ENCODE measurements at regions not wholly inside any gene's neighbourhood (a gene's known extent, or its start where the extent isn't known, plus 50 kb on each side); places are given as distances from the start of the nearest gene placed in this dataset.
"Not testable (repeated sequence)": the region's sequence is repeated elsewhere in the genome, so short reads cannot be mapped to it uniquely, and the experiment has no call there.

DNA sequence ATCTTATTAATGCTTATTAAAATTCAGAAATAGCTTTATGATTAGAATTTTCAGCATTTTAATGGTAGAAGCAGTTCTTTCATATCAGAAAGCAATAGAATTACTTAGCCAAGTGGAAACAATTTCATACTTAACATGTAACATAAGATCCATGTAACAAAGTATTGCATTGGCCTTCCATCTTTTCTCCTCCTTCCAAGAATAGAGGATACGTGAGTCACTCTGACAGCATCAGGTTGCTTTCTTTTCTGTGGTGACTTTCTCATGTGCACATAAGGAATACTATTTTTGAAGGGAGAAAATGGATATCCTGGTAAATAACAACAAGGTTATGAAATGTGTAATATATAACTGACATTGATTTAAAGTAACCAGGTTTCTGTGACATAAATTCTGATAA, 272.2 kb downstream of the ANXA1 start:
- H3K36me3 Mint-ChIP-seq = no peaks in the 10 kb centered on the region
- no peak for ATAC-seq
- no peak overlapping the region for H3K27ac Mint-ChIP-seq
- H3K9me3 Mint-ChIP-seq = peaks cover 0 to 7% of the 10 kb centered on the region in 2 donors
- no peak for DNase-seq (ENCODE audit: low spot score in 2 of 2)

DNA sequence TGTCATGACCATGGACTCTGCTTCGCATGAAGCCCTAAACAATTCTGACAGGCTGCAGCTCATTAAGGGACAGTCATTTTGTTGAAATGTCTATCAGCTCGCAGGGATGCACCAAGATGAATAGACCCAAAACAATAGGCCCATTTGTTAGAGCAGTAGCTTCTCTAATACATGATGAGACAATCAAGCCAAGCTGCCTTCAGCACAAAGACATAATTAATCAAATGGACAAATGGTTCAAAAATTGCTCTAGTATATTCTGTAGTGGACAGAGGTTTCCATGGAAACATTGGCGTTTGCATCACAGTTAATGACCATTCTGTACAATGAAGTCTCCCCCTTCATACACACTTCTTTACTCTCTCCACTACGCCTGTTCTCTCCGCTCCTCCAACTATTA, 274.6 kb downstream of the ANXA1 start:
- H3K36me3 Mint-ChIP-seq = no peaks in the 10 kb centered on the region
- ATAC-seq (no peak), DNase-seq (ENCODE audit: low spot score in 2 of 2) (no peak)
- no peak overlapping the region for H3K27ac Mint-ChIP-seq
- peaks cover 4 to 5% of the 10 kb centered on the region in 2 donors for H3K9me3 Mint-ChIP-seq

DNA sequence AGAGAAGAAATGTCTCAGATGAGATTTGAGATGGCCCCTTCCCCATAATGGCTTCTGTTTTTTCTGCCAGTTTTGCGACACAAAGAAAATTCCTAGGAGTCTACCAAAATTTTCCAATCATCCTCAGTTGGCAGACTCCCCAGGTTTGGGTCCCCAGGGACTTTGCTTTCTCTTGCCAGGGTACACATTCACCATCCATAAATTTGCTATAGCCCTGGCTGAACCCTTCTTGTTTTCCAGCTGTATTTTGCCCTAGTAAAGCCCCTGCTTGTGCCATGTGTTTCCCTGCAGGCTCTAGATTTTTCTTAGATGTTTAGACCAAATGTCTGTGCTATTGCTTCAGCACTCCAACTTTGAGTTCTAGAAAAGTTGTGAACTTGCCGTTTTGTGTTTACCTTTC, 283.2 kb downstream of the ANXA1 start:
- DNase-seq (ENCODE audit: low spot score in 2 of 2) = no peak
- Mint-ChIP-seq H3K27ac (no peak overlapping the region), H3K36me3 (no peaks in the 10 kb centered on the region), H3K9me3 (peaks cover 0 to 7% of the 10 kb centered on the region in 2 donors)
- ATAC-seq = no peak

DNA sequence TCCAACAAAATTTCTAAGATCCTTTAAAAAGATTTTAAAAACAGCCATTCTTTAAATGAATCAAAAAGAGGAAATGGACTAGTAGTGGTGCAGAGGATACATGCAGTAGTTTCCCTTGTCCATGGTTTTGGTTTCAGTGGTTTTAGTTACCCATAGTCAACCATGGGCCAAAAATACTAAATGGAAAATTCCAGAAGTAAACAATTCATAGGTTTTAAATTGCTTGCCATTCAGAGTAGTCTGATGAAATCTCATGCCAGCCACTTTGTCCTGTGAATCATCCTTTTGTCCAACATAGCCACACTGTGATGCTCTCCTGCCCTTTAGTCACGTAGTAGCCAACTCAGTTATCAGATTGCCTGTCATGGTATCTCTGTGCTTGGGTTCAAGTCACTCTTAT, 286.1 kb downstream of the ANXA1 start:
- DNase-seq (ENCODE audit: low spot score in 2 of 2) = no peak
- Mint-ChIP-seq H3K36me3 (no peaks in the 10 kb centered on the region), H3K27ac (no peak overlapping the region), H3K9me3 (no peaks in the 10 kb centered on the region)
- no peak for ATAC-seq

DNA sequence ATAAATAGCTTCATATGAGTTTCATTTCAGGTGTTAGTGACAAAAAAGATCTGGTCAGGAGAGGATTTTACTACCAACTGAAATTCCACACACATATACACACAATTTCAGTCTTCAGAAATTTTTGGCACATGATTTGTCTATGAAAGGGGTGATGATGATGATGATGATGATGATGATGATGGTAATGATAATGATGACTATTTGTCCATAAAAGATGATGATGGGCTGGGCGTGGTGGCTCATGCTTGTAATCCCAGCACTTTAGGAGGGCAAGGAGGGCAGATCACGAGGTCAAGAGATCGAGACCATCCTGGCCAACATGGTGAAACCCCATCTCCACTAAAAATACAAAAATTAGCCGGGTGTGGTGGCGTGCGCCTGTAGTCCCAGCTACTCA, 288.2 kb downstream of the ANXA1 start:
- not testable (repeated sequence) for H3K36me3 Mint-ChIP-seq; DNase-seq (ENCODE audit: low spot score in 2 of 2); ATAC-seq; H3K9me3 Mint-ChIP-seq; H3K27ac Mint-ChIP-seq

DNA sequence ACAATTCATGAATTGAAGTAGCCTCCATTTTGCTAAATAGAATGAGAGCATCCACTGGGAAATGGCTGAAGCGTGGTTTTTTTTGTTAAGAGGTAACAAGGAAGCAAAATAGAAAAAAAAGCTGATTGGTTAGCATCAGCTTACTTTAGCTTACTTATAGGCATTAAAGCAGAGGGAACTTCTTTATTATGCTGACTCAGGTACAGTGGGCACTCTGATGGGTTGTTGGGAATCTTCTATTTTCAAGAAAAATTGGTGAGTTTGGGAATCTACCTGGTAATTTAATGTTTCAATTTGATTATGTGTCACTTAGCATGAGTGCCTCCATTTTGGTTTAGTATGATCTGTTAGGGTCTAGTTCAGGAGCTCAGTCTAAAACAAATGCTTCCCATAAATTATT, 289.6 kb downstream of the ANXA1 start:
- Mint-ChIP-seq H3K27ac (no peak overlapping the region), H3K9me3 (no peaks in the 10 kb centered on the region), H3K36me3 (no peaks in the 10 kb centered on the region)
- no peak for DNase-seq (ENCODE audit: low spot score in 2 of 2)
- ATAC-seq = no peak

DNA sequence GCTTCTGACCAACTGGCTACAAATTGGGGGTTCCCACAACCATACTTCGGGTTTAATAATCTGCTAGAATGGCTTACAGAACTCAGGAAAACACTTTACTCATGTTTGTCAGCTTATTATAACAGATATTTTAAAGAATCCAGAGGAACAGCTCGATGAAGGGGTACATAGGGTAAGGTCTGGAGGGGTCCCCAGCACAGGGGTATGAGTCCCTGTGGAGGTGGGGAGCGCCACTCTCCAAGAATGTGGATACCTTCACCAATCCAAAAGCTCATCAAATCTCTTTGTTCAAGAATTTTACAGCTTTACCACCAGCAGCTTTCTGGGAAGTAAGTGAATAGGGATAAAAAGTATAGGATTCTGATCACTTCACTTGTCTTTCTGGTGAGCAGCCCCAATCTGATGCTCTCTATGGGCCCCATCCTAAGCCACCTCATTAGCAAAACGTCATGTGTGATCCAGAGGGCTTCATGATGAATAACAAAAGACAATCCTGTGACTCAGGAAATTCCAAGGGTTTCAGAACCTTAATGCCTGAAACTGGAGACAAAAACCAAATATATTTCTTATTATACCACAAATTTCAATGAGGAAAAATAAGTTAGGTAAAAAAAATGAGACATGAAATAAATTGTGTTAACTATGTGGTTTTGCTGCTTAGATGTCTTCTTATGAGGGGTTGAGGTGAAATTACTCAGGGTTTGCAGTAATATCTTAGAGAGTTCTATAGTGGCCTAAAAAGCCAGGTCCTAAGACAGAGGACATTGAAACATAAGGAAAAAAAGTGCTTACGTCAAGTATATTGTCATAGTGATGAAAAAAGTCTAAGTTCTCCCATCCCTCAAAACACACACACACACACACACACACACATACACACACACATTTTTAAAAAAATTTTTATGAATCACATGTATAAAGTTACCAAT, 290.5 kb downstream of the ANXA1 start:
- H3K36me3 Mint-ChIP-seq = no peaks in the 10 kb centered on the region
- DNase-seq (ENCODE audit: low spot score in 2 of 2) = no peak
- ATAC-seq = no peak
- no peak overlapping the region for H3K27ac Mint-ChIP-seq
- H3K9me3 Mint-ChIP-seq = no peaks in the 10 kb centered on the region

DNA sequence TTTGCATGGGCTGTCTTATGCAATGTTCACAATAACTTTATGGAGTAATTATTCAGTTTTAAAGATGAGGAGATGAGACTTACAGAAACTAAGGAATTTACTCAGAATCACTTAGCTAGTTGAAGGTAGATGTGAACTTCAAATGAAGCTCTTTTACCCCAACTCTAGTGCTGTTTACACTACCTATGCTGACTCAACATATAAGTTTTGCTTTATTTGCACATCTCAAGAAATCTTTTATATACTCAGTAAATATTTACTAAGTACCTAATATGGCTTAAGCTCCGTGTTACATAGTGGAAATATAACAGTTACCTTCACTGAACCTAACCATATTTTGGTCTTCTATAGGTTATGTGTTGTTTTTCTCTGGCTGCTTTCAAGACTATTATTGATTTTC, 293.2 kb downstream of the ANXA1 start:
- ATAC-seq (no peak), DNase-seq (ENCODE audit: low spot score in 2 of 2) (no peak)
- Mint-ChIP-seq H3K9me3 (no peaks in the 10 kb centered on the region), H3K36me3 (no peaks in the 10 kb centered on the region), H3K27ac (no peak overlapping the region)

DNA sequence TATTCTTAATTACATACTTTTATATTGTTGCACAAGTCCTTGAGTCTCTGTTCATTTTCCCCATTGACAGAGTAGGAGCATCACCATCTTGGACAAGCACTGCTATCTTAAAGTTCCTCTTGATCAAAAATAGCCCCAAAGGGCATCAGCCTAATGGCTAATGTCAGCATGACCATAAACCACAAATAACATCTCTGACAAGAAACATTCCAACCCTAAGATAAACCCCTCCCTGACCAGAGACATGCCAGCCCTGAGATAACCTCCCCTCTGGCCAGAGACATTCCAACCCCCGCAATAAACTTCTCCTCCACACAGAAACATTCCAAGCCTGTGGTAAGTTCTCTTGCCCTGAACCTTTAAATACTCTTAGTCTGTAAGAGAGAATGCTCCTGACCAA, 293.7 kb downstream of the ANXA1 start:
- H3K27ac Mint-ChIP-seq, H3K36me3 Mint-ChIP-seq: not testable (repeated sequence)

DNA sequence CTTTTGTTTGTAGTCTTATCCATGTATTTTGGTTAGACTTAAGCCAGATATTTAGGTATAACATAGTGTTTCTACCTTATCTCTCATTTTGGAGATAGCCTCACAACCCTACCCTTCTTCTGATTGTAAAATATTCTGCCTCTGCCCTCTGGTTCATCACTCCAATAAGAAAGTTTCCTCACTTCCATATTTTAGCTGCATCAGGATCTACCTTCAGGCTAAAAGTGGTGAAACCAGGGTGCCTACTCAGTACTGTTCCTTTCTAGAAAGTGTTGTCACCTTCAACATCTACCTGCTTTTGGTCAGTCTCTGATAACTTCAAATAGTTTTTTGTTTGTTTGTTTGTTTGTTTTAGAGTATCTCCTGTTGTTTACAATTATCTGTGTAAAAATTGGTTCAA, 294.6 kb downstream of the ANXA1 start:
- H3K36me3 Mint-ChIP-seq = no peaks in the 10 kb centered on the region
- H3K9me3 Mint-ChIP-seq = no peaks in the 10 kb centered on the region
- no peak overlapping the region for H3K27ac Mint-ChIP-seq
- ATAC-seq = no peak
- no peak for DNase-seq (ENCODE audit: low spot score in 2 of 2)

More for the DNA sequence above, 293.7 kb downstream of the ANXA1 start:
- not testable (repeated sequence) for DNase-seq (ENCODE audit: low spot score in 2 of 2); ATAC-seq; H3K9me3 Mint-ChIP-seq

DNA sequence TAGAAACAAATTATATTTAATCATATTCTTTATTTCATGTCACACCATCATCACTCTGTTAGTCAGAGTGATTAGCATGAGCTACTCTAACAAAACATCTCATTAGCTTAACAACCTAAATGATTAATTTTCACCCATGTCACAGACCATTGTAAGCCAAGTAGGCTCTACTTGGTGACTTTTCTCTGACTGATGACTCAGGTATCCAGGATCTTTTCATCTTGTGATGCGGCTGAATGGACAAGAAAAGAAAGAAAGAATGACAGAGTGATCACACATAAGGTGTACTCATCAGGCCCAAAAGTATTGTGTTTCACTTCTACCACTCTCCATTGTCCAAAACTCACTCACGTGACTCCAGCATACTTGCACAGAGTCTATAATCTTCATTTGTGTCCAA, 299.3 kb downstream of the ANXA1 start:
- ATAC-seq (no peak), DNase-seq (ENCODE audit: low spot score in 2 of 2) (no peak)
- Mint-ChIP-seq H3K27ac (no peak overlapping the region), H3K9me3 (no peaks in the 10 kb centered on the region), H3K36me3 (no peaks in the 10 kb centered on the region)

DNA sequence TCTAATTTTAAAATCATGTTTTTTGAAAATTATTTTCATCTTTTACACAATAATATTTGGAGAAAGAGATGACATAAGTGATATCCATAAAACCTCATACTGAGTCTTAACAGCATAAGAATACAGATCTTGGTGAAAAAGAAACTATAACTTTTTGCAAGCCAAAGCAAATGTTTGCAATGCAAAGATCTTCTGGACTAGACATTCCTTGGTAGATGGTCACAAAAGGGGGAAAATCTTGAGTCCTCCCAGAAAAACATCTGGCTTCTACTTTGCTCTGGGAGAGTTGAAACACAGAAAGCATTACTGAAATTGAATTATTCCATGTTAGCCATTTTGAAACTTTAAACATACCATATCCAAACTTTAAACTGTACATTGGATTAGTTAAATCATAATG, 308.2 kb downstream of the ANXA1 start:
- ATAC-seq = no peak
- no peaks in the 10 kb centered on the region for H3K36me3 Mint-ChIP-seq
- peaks cover 0 to 4% of the 10 kb centered on the region in 2 donors for H3K9me3 Mint-ChIP-seq
- no peak overlapping the region for H3K27ac Mint-ChIP-seq
- no peak for DNase-seq (ENCODE audit: low spot score in 2 of 2)

DNA sequence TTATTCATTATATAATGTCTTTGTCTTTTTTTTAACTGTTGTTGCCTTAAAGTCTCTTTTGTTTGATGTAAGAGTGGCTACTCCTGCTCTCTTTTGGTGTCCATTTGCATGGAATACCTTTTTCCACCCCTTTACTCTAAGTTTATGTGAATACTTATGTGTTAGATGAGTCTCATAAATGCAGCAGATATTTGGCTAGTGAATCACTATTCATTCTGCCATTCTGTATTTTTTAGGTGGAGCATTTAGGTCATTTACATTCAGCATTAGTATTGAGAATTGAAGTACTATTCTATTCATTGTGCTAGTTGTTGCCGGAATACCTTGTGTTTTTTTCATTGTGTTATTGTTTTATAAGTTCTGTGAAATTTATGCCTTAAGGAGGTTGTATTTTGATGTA, 317.1 kb downstream of the ANXA1 start:
- Mint-ChIP-seq H3K9me3 (peaks cover 9 to 17% of the 10 kb centered on the region in 2 donors), H3K27ac (no peak overlapping the region), H3K36me3 (no peaks in the 10 kb centered on the region)
- DNase-seq (ENCODE audit: low spot score in 2 of 2) (no peak), ATAC-seq (no peak)

DNA sequence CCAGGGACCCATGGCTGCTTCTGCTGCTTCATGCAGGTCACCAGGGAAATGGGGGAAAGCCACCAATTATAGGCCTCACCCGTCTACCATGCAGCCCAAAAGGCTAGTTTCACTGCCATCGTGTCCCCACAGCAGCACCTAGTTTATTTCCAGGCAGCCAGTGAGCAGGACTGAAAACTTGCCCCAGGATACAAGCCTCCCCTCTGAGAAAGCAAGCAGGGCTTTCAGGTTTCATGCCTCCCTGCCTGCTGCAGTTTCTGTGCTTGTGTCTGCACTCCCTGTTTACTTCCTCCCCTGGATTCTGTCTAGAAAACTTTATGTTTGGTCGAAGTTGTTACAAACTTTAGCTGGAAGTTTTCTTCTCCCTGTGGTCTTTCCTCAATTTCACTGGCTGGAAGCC, 319.1 kb downstream of the ANXA1 start:
- peaks cover 0 to 5% of the 10 kb centered on the region in 2 donors for H3K36me3 Mint-ChIP-seq
- no peak for ATAC-seq
- H3K27ac Mint-ChIP-seq = no peak overlapping the region
- H3K9me3 Mint-ChIP-seq = peaks cover 16 to 22% of the 10 kb centered on the region in 2 donors
- DNase-seq (ENCODE audit: low spot score in 2 of 2) = no peak

DNA sequence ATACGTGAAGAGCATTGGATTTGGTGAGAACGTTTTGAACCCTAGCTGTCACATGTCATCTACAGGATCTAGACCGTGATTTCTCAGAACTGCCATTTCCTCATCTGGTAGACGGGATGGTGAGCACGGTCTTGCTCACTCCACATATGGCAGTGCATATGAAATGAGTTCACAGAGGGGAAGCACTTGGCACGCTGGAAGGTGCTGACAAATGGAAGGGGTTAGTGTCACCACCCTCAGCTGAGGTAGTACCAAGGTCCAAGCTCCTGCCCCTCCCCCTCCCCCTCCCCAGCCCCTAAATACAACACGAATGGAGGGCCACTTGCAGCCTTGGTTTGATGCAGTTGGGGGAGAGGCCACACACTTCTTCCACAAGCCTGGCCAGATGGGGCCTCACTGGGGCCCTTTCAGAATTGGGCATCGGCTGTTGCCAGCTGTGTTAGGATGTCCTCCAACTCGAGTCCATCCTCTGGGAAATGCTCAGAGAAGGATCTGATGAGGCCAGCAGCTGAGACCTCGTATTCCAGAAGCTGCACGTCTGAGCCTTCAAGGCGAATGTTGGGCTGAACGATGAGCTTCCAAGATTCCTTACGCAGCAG, 322.4 kb downstream of the ANXA1 start:
- no peak overlapping the region for H3K27ac Mint-ChIP-seq
- DNase-seq (ENCODE audit: low spot score in 2 of 2) = no peak
- no peak for ATAC-seq
- peaks cover 12 to 18% of the 10 kb centered on the region in 2 donors for H3K9me3 Mint-ChIP-seq
- peaks cover 0 to 5% of the 10 kb centered on the region in 2 donors for H3K36me3 Mint-ChIP-seq

DNA sequence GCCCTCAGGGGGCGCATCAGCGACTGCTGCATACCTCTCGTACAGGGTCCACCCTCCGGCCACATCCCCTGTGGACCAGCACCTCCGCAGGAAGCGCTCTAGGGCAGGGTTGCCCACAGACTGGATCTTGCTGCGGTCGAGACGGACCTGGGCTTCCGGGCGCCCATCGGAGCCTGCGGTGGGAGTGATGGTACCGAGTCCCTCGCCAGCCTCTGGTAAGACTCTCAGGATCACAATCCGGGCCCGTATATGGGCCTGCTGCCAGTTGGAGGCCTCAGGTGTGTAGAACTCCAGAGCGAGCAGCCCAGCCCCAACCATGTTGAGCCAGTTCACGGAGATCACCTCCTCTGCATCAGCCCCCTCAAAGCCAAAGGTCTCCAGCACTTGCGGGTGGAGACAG, 323.0 kb downstream of the ANXA1 start:
- DNase-seq (ENCODE audit: low spot score in 2 of 2) (no peak), ATAC-seq (no peak)
- no peak overlapping the region for H3K27ac Mint-ChIP-seq
- peaks cover 12 to 15% of the 10 kb centered on the region in 2 donors for H3K9me3 Mint-ChIP-seq
- H3K36me3 Mint-ChIP-seq = peaks cover 0 to 5% of the 10 kb centered on the region in 2 donors

DNA sequence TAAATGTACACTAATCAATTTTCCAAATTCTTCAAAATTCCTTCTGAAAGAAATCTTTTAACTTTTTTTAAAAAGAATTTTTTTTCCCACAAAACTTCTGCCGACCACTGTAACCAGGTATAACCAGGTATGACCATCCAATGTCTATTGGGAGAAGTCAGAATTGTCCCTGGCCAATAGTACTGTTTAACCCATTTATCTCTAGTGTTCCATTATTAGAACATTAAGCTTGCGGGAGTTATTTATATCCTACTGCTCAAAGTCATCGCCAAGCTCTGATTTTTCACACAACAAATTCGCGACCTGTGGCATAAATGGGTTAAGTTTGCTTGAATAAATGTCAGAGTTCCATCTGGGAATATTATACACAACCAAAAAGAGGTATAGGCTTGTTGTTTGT, 343.2 kb downstream of the ANXA1 start:
- no peak overlapping the region for H3K27ac Mint-ChIP-seq
- peaks cover 5 to 25% of the 10 kb centered on the region in 2 donors for H3K9me3 Mint-ChIP-seq
- no peaks in the 10 kb centered on the region for H3K36me3 Mint-ChIP-seq
- no peak for DNase-seq (ENCODE audit: low spot score in 2 of 2)
- no peak for ATAC-seq

DNA sequence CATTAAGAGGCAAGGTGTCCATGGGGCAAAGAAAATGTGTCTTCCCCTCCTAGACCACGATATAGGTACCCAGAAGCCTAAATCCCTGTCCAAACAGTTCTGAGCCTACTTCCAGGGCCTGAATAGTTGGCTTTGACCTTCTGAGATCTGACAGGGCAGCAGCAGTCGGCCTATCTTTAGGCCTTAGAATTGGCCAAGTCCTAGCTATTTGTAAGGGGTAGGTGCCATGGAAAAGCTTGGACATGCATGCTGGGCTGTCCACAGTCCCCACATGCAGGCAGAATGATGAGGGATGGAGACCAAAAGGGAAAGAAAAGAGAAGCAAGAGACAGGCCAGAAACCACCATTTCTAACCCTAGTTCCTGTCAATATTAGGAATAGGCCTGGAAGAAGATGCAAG, 346.1 kb downstream of the ANXA1 start:
- ATAC-seq (no peak), DNase-seq (ENCODE audit: low spot score in 2 of 2) (no peak)

More for the DNA sequence above, 346.1 kb downstream of the ANXA1 start:
- Mint-ChIP-seq H3K27ac (no peak overlapping the region), H3K36me3 (no peaks in the 10 kb centered on the region), H3K9me3 (peaks cover 5 to 17% of the 10 kb centered on the region in 2 donors)

Measured in activated naive CD4-positive, alpha-beta T cell treated with anti-CD3 and anti-CD28 coated beads, Interleukin-2, amount 50 U/mL, for 72 hours (primary cell).